ENCODE measurements at regions not wholly inside any gene's neighbourhood (a gene's known extent, or its start where the extent isn't known, plus 50 kb on each side); places are given as distances from the start of the nearest gene placed in this dataset.

DNA sequence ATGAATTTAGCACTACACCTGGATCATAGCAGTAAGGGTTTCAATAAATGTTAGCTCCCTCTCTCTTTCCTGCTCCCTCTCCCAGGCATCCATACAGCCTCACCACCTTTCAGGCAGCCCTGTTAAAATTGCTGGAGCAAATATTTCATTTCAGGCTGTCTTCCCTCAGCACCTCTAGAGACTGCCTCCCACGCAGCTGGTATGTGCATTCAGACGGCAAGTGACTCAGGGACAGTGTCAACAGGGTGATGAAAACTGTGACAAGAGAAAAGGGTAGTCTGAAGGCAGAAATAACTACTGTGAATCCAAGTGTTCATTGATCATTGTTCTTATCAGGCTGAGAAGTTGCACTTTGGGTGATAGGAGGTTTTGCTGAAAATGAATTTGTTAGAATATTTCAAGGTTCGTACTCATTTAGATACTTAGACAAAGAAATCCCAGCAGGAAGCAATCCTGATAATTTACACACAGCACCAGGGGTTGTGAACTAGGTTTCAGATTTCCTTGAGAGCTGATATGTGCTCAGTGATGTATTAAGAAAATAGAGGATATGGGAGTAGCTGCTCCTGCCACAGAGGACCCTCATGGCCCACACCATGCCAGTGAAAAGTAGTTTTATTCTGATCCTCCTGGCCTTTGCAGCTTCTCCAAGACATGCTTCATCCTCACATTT lies 424.2 kb downstream of the FGF13 start:
- no peak overlapping the region for H3K4me3 ChIP-seq (ENCODE audit: low read depth, low read length)
- no peak for TF ChIP-seq MYC (IDR thresholded peaks at IDR 0.05; ENCODE audit: low read depth, low read length)
- TF ChIP-seq CTCF (IDR thresholded peaks at IDR 0.05; ENCODE audit: low read depth, low read length) = no peak
- no peak for TF ChIP-seq POLR2A (IDR thresholded peaks at IDR 0.05; ENCODE audit: extremely low read depth, insufficient read length)
- TF ChIP-seq, protein P1, sequence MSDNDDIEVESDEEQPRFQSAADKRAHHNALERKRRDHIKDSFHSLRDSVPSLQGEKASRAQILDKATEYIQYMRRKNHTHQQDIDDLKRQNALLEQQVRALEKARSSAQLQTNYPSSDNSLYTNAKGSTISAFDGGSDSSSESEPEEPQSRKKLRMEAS (IDR thresholded peaks at IDR 0.05; ENCODE audit: low read depth, low read length) = no peak
- DNase-seq (ENCODE audit: low read depth) = peak; percentile 5

- DNase-seq (ENCODE audit: low read depth) = no peak
- TF ChIP-seq, protein P1 (IDR thresholded peaks at IDR 0.05; ENCODE audit: low read depth, low read length) = no peak
- TF ChIP-seq MYC (IDR thresholded peaks at IDR 0.05; ENCODE audit: low read depth, low read length) = no peak
- no peak for TF ChIP-seq CTCF (IDR thresholded peaks at IDR 0.05; ENCODE audit: low read depth, low read length)
- TF ChIP-seq POLR2A (IDR thresholded peaks at IDR 0.05; ENCODE audit: extremely low read depth, insufficient read length) = no peak
- no peak overlapping the region for H3K4me3 ChIP-seq (ENCODE audit: low read depth, low read length)
Measured at GRCh38 chrX:138294951-138295350, 416.6 kb downstream of the FGF13 start.

GRCh38 chrX:138298268-138298667 lies 413.2 kb downstream of the FGF13 start:
- DNase-seq (ENCODE audit: low read depth) = no peak
- H3K4me3 ChIP-seq (ENCODE audit: low read depth, low read length) = no peak overlapping the region
- TF ChIP-seq CTCF (IDR thresholded peaks at IDR 0.05; ENCODE audit: low read depth, low read length) (no peak), MYC (IDR thresholded peaks at IDR 0.05; ENCODE audit: low read depth, low read length) (no peak), POLR2A (IDR thresholded peaks at IDR 0.05; ENCODE audit: extremely low read depth, insufficient read length) (no peak)
- TF ChIP-seq, protein P1 (IDR thresholded peaks at IDR 0.05; ENCODE audit: low read depth, low read length) = no peak

DNA sequence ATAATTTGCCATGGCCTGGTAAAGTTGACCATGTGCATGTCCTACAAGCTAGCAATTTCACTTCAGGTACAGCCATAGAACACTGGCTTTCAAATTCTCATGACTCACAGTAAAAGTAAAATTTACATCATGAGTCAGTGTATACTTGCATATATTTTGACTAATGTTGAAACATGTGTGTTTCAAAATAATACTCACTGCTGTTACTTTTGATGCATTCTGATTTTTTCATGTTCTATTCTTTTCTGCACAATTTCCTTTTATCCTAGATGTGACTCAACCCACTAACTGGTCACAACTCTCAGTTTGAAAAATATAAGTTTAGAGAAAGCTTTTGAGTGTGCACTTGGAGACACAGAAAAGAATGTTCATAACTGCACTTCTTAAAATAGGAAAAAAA lies 365.7 kb downstream of the FGF13 start:
- no peak overlapping the region for H3K4me3 ChIP-seq (ENCODE audit: low read depth, low read length)
- no peak for DNase-seq (ENCODE audit: low read depth)
- TF ChIP-seq POLR2A (IDR thresholded peaks at IDR 0.05; ENCODE audit: extremely low read depth, insufficient read length) (no peak), CTCF (IDR thresholded peaks at IDR 0.05; ENCODE audit: low read depth, low read length) (no peak), MYC (IDR thresholded peaks at IDR 0.05; ENCODE audit: low read depth, low read length) (no peak)
- TF ChIP-seq, protein P1 (IDR thresholded peaks at IDR 0.05; ENCODE audit: low read depth, low read length) = no peak

- H3K4me3 ChIP-seq (ENCODE audit: low read depth, low read length) = no peak overlapping the region
- DNase-seq (ENCODE audit: low read depth) = no peak
- TF ChIP-seq MYC (IDR thresholded peaks at IDR 0.05; ENCODE audit: low read depth, low read length) (no peak), CTCF (IDR thresholded peaks at IDR 0.05; ENCODE audit: low read depth, low read length) (no peak)
- TF ChIP-seq, protein P1 (IDR thresholded peaks at IDR 0.05; ENCODE audit: low read depth, low read length) = no peak
Measured at GRCh38 chrX:138349351-138349750, 362.2 kb downstream of the FGF13 start.

Measured in NB4 (cell line).